HG02840 (cell line): ENCODE measurements at regions not wholly inside any gene's neighbourhood (a gene's known extent, or its start where the extent isn't known, plus 50 kb on each side); places are given as distances from the start of the nearest gene placed in this dataset.
"Not testable (repeated sequence)": the region's sequence is repeated elsewhere in the genome, so short reads cannot be mapped to it uniquely, and the experiment has no call there.

Experiments
- ATAC-seq: cut with Tn5 transposase; IDR thresholded peaks from one replicate; pipeline ENCODE4 v1.9.1; 2021; ENCODE audit warnings: mild to moderate bottlenecking, moderate library complexity, moderate number of reproducible peaks; ENCODE audit not compliant: unreplicated experiment, low FRiP score

DNA sequence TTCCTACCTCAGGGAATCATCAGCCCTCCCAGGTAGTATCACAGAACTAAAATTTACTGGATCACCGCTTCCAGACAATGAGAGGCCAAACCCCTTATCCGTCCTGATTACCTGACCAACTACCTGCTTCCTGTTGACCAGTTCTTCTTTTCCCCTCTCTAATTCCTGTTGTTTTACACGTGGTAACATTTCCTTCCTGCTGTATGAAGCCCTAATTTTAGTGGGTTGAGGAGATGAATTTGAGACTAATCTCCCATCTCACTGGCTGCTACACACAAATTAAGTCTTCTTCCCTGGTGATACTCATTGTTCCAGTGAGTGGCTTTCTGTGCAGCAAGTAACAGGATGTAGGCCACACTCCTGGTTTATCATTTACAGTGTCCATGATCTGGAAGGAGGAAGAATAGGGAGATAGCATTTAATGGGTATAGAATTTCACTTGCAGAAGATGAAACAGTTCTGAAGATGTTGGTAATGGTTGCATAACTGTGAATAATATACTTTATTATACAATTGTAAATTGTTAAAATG, 2112.9 kb downstream of the NCAM2 start:
- no peak for ATAC-seq

DNA sequence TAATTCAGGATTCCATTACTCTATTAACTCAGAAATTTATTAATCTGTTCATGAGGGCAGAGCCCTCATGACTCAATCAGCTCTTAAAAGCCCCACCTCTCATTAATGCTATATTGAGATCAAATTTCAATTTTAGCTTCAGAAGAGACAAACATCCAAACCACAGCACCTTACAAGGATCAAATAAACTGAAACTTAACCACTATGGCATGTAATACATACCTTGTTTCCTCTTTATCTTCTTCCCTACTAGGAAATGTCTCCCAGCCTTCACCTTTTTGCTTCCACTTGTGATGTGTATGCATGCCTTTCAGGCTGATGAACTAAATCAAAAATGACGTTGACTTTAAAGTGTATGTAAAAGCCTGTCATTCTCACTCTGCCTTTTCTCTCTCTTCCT, 2121.3 kb downstream of the NCAM2 start:
- no peak for ATAC-seq

DNA sequence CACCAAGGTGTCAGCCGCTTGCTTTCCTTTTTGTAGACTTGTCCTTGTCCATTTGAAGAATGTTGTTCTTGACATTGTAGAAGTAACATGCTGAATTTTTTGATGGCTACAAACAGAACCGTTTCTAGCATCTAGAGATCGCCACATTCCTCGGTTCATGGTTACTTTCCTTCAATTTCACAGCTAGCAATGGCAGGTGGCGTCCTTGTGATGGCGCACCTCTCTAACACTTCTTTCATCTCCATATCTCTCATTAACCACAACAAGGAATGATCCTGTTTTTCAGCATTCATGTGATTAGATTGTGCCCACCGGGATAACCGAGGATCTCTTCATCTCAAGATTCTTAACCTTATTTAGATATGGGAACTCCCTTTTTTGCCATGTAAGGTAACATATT, 2129.8 kb downstream of the NCAM2 start:
- no peak for ATAC-seq

DNA sequence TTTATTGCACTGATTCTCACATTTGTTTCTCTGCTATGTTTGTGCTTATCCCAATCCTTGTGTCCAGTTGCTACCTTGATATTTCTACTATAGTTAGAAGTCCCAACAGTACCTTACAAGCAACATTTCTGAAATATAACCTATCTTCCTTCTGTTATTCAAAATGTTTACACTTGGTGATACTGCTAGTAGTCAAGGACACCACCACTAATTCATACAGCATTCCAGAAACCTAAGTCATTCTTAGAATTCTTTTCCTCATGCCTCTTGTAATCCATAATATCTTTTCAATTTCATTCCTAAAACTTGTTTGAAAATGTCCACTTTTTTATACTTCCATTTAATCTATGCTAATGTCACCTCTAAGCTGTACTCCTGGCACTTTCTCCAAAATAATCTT, 2132.1 kb downstream of the NCAM2 start:
- ATAC-seq, result no peak

DNA sequence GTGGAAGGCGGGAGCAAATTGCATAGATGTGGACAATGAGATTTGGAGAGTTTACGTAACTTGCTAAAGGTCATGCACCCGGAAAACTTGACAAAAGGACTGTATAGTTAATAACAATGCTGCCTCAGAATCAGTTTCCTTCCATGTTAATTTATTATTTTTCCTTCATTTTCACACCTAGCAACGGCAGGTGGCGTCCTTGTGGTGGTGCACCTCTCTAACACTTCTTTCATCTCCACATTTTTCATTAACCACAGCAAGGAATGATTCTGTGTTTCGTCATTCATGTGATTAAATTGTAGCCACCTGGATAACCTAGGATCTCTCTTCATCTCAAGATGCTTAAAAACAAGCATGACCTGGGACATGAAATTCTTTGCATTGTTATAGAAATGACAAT, 2133.0 kb downstream of the NCAM2 start:
- no peak for ATAC-seq

DNA sequence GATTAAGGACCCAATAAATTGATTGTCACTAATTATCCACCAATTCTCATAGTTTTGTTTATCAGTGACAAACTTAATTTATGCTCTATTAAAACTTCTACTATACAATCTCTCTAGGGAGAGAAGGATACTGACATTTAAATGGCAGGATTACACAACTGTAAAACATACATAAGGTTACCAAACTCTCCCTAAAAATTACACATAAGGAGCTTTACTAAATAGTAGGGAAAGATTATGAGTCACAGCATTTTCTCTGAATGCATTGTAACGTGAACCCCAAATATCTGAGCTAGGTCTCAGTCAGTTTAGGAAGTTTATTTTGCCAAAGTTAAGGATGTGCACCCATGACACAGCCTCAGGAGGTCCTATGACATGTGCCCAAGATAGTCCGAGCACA, 2140.6 kb downstream of the NCAM2 start:
- ATAC-seq, result no peak

DNA sequence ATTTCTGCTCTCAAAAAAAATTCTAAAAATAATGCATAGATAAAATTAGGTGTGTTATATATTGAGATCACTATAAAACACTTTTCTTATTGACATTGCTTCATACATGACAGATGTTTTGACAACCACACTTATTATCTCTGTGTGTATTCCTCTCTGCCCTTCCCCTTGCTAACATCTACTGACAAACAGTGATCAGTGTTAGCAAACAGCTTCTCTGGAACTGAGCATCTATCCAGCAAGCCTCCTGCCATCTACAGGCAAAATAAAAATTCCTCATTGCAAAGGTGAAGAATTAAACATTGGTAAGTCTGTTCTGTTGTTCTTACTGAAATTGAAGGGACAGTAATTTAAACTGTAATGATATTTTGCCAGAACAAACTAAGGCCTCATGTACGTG, 2153.9 kb downstream of the NCAM2 start:
- ATAC-seq, result no peak

DNA sequence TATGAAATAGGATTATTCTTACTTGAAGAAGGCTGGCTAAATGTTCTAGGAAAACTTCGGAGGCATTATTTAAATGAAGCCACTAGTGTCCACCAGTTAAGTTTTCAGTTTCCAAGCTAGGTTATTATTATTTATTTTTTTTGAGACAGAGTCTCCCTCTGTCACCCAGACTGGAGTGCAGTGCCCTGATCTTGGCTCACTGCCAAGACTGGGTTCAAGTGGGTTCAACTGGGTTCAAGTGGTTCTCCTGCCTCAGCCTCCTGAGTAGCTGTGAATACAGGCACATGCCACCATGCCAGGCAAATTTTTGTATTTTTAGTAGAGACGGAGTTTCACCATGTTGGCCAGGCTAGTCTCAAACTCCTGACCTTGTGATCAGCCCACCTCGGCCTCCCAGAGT, 2155.6 kb downstream of the NCAM2 start:
- not testable (repeated sequence) for ATAC-seq

DNA sequence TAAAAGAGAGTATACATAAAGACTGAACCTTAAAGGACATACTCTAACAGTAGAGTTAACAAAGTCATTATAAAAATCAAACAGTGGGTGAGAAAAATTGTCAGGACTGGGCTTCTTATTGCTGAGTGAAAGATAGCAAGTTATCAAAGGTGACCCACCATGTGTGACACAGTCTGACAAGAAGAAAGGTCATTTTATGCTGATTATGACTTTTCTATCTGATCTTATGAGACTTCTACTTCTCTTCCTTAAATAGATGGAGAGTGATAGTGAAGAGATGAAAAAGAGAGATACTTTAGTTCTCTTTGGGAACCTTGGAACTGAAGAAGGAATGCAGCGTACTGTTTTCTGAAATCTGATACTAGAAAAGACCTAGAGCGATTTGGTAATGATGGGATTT, 2157.1 kb downstream of the NCAM2 start:
- ATAC-seq, result no peak

DNA sequence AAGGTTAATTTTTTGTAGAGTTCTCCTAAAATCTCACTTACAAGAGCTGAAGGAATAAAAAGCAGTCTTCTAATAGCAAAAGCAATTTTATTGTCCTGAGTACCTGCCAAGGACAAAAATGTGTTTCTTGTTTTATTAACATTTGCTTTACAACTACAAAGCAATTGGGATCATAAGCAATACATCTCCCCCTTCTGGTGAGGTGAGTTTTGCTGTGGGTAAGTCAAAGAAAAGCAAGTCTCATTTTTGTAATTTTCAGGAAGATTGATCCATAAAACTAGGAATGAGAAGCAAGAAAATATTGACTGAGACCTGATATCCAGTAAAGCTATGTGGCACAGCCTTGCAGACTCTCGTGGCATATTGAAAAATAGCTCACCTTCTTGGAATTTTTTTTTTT, 2162.7 kb downstream of the NCAM2 start:
- ATAC-seq, result no peak

DNA sequence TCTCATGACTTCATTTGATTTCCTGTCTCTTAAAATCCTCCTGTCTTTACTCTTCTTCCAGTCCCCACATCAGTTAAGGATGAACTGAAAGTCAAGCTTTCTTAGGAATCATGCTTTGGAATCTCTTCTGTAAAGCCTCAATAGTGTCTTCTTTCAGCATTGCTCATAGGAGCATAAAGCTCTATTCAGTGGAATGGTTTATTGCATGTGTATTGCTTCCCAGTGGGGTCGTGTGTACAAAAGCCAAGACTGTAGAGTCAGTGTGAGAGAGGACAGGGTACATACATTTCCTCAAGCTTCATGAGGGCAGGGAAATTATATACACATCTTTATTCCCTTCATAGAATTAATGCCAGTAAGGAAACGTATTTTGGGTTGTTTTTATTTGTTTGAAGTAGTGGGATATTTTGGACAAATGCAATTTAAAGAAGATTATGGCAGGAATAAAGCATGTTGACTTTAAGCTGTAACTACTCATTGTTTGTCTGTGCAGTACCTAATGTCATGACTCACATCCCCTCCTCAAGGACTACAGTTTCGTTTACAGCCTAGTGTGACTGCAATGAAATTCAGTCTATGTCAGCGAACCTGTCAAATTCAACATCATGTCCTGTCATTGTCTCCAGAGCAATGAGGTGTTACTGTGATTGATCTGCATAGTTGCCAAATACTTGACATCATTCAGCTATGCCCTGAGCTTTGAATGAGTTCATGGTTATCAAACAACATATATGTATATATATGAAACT, 2164.2 kb downstream of the NCAM2 start:
- no peak for ATAC-seq
